ENCODE measurements at regions not wholly inside any gene's neighbourhood (a gene's known extent, or its start where the extent isn't known, plus 50 kb on each side); places are given as distances from the start of the nearest gene placed in this dataset.

- TF ChIP-seq CTCF (IDR thresholded peaks at IDR 0.05) = no peak
- TF ChIP-seq POLR2A (IDR thresholded peaks at IDR 0.05) = no peak
- no peak for TF ChIP-seq POLR2AphosphoS5 (IDR thresholded peaks at IDR 0.05; ENCODE audit: insufficient read depth in 1 of 2, low read depth in 1 of 2)
Observed at GRCh38 chr5:144671066-144671465, 500.4 kb downstream of the KCTD16 start.

Data from vagina (tissue), 2 donors.